HCT116 (cell line): ENCODE measurements at regions not wholly inside any gene's neighbourhood (a gene's known extent, or its start where the extent isn't known, plus 50 kb on each side); places are given as distances from the start of the nearest gene placed in this dataset.

ENCODE experiments used
- ATAC-seq: fragments of 200-7000 bp; cut with Tn5 transposase; 2 replicates; pipeline ENCODE4 v1.9.1; 2020; ENCODE audit warnings: mild to moderate bottlenecking, moderate library complexity
- BruUV-seq: library from RNA; stranded (reverse); fragments of 400-500 nt; replicated peaks from 2 replicates; lab custom pipeline; 2021; lab: Mats Ljungman, UMichigan
- CTCF ChIA-PET: fragments of 300-600 bp; sonication (Branson Sonifier 250); formaldehyde crosslinking; loops from one replicate; lab custom pipeline; 2021; ENCODE audit warnings: antibody characterized with exemption; lab: Charles Lee
- POLR2A ChIA-PET: fragments of 300-600, 350-600 bp; sonication (Branson Sonifier 250); formaldehyde crosslinking; loops from one replicate; lab custom pipeline; 2021; ENCODE audit warnings: antibody characterized with exemption; lab: Charles Lee
- RAD21 ChIA-PET, 2 experiments: fragments of 300-600 bp; sonication (Branson Sonifier 250); formaldehyde crosslinking; loops; one replicate each; lab custom pipeline; 2023; ENCODE audit warnings: low total read pairs in 2 of 2; ENCODE audit not compliant: uncharacterized antibody in 2 of 2, unreplicated experiment in 2 of 2, low non-redundant PET in 1 of 2; lab: Charles Lee
- DNase-seq: peaks from one replicate; pipeline ENCODE4 v3.0.0-alpha.2; 2010; ENCODE audit warnings: low read depth, low spot score
- H2AFZ ChIP-seq: fragments of 200-600 bp; shearing (Covaris generic), sonication (generic); 2 replicates; pipeline ENCODE4 v1.6.1; 2017; ENCODE audit warnings: low read depth, mixed run types, mixed read lengths, antibody characterized with exemption, low read length; ENCODE audit not compliant: poor library complexity, severe bottlenecking
- H3K27ac ChIP-seq: 2 replicates; pipeline ENCODE4 v1.5.1; 2012; ENCODE audit warnings: low read depth, low read length
- H3K27me3 ChIP-seq: fragments of 200-600 bp; sonication (generic); 2 replicates; pipeline ENCODE4 v1.6.1; 2016; ENCODE audit warnings: mixed run types, low read length, mixed read lengths; ENCODE audit not compliant: insufficient read depth
- H3K36me3 ChIP-seq, 2 experiments: fragments of 200-500 bp in 1 of 2; fragments of 200-600 bp in 1 of 2; sonication (Bioruptor generic) in 1 of 2; sonication (generic) in 1 of 2; 2 replicates each; pipeline versions ENCODE4 v1.5.1 to v1.6.1; 2014 to 2016; ENCODE audit warnings: low read length in 2 of 2, inconsistent platforms in 1 of 2, mixed read lengths in 1 of 2, mixed run types in 1 of 2; ENCODE audit not compliant: insufficient read depth in 2 of 2, control insufficient read depth in 1 of 2
- H3K4me1 ChIP-seq, 2 experiments: fragments of 200-600 bp in 1 of 2; sonication (generic) in 1 of 2; 2 replicates each; pipeline versions ENCODE4 v1.5.1 to v1.6.1; 2012 to 2017; ENCODE audit warnings: low read length in 2 of 2, inconsistent platforms in 1 of 2, mild to moderate bottlenecking in 1 of 2, mixed read lengths in 1 of 2, mixed run types in 1 of 2, moderate library complexity in 1 of 2; ENCODE audit not compliant: insufficient read depth in 2 of 2, control insufficient read depth in 1 of 2
- H3K4me2 ChIP-seq: fragments of 200-600 bp; sonication (generic); 2 replicates; pipeline ENCODE4 v1.6.1; 2017; ENCODE audit warnings: mixed run types, low read length, mixed read lengths
- H3K4me3 ChIP-seq, 2 experiments: fragments of 200-600 bp in 1 of 2; sonication (generic) in 1 of 2; replicated peaks in 1 of 2; 2 replicates each; pipeline ENCODE4 v1.5.1; 2011 to 2016; ENCODE audit warnings: low read length in 2 of 2, control low read depth in 1 of 2, low read depth in 1 of 2, mild to moderate bottlenecking in 1 of 2, mixed read lengths in 1 of 2, mixed run types in 1 of 2
- H3K79me2 ChIP-seq: fragments of 200-600 bp; sonication (generic); 2 replicates; pipeline ENCODE4 v1.6.1; 2017; ENCODE audit warnings: mild to moderate bottlenecking, mixed run types, low read length, moderate library complexity, mixed read lengths; ENCODE audit not compliant: insufficient read depth
- H3K9ac ChIP-seq: fragments of 200-600 bp; sonication (generic); 2 replicates; pipeline ENCODE4 v1.6.1; 2016; ENCODE audit warnings: low read length, mixed read lengths
- H3K9me2 ChIP-seq: fragments of 200-600 bp; sonication (generic), shearing (Covaris generic); 2 replicates; pipeline ENCODE4 v1.6.1; 2017; ENCODE audit warnings: mixed run types, mild to moderate bottlenecking, moderate library complexity; ENCODE audit not compliant: insufficient read depth
- H3K9me3 ChIP-seq, 2 experiments: fragments of 200-500 bp in 1 of 2; fragments of 200-600 bp in 1 of 2; sonication (Bioruptor generic) in 1 of 2; sonication (generic) in 1 of 2; 2 replicates each; pipeline ENCODE4 v1.6.1; 2014 to 2017; ENCODE audit warnings: low read length in 2 of 2, mixed read lengths in 2 of 2, inconsistent platforms in 1 of 2, low read depth in 1 of 2, mild to moderate bottlenecking in 1 of 2, mixed run types in 1 of 2, moderate library complexity in 1 of 2; ENCODE audit not compliant: control insufficient read depth in 1 of 2, insufficient read depth in 1 of 2
- H4K20me1 ChIP-seq: fragments of 200-600 bp; sonication (generic), shearing (Covaris generic); 2 replicates; pipeline ENCODE4 v1.6.1; 2017; ENCODE audit warnings: mixed run types, mild to moderate bottlenecking, moderate library complexity; ENCODE audit not compliant: insufficient read depth
- SRF ChIP-seq: IDR thresholded peaks from 2 replicates; pipeline ENCODE4 v1.6.1; 2012; ENCODE audit warnings: low read depth
- TCF7L2 ChIP-seq: IDR thresholded peaks from 2 replicates; pipeline ENCODE4 v1.7.0; 2011; ENCODE audit warnings: borderline replicate concordance, inconsistent platforms; ENCODE audit not compliant: insufficient read depth, insufficient read length; ENCODE audit errors: extremely low read depth
- intact Hi-C: fragments of 100-400 bp; cut with micrococcal nuclease; formaldehyde crosslinking; loops from 2 replicates; pipeline ENCODE4 v1.10.0; 2022
- TF ChIP-seq, protein P1 (sequence below): IDR thresholded peaks from 2 replicates; pipeline ENCODE4 v1.6.1; 2012; ENCODE audit warnings: low read depth
- TF ChIP-seq, protein P2 (sequence below): IDR thresholded peaks from 2 replicates; pipeline ENCODE4 v1.6.1; 2012
- TF ChIP-seq, protein P3 (sequence below), 3 experiments: fragments of 200-600 bp in 1 of 3; sonication (generic) in 1 of 3; IDR thresholded peaks in 2 of 3; conservative IDR thresholded peaks in 1 of 3; 2 replicates each; pipeline ENCODE4 v1.5.1; 2012 to 2017; ENCODE audit warnings: low read depth in 2 of 3, low read length in 2 of 3, antibody characterized with exemption in 1 of 3, borderline replicate concordance in 1 of 3, control low read depth in 1 of 3, mild to moderate bottlenecking in 1 of 3, mixed read lengths in 1 of 3, mixed run types in 1 of 3, moderate library complexity in 1 of 3; ENCODE audit not compliant: insufficient read depth in 1 of 3

DNA sequence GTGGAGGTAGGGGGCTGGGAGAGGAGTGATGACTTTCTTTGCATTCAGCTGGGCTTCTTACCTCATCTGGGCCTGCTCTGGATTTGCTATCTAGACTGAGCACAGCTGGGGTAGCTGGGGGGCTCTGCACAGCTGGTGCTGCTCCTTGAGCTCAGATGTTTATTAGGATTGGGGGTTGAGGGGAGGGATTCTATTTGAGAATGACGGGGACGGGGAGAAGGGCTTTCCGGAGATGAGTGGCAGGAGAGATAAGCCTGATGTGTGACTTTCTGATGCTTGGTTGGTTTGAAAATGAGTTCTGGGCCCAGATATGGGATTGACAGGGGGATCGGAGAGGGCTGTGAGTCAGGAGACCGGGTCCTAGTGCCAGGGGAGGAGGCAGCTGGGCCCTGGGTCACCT lies 146.1 kb upstream of the CSF3R start:
- Histone ChIP-seq H3K27ac (no peak overlapping the region), H2AFZ (no peak overlapping the region), H3K4me1 (no peaks in the 10 kb centered on the region), H3K9me3 (no peaks in the 10 kb centered on the region), H3K9me2 (no peaks in the 10 kb centered on the region), H3K79me2 (no peaks in the 10 kb centered on the region), H3K4me2 (no peak overlapping the region), H4K20me1 (no peaks in the 10 kb centered on the region), H3K9ac (no peak overlapping the region), H3K36me3 (no peaks in the 10 kb centered on the region), H3K27me3 (peaks cover 13% of the 10 kb centered on the region), H3K4me3 (no peak overlapping the region)
- ATAC-seq (no peak), DNase-seq (no peak)
- no TSS peak for BruUV-seq
- ChIA-PET CTCF (no interaction called here), POLR2A (no interaction called here), RAD21 (interaction anchor here in 1 of 2 experiments (0.7 kb wide), 1 partner anchor 696 kb away, joined by 3 read pairs; no protein-coding TSS in a partner anchor)
- TF ChIP-seq, protein P1, sequence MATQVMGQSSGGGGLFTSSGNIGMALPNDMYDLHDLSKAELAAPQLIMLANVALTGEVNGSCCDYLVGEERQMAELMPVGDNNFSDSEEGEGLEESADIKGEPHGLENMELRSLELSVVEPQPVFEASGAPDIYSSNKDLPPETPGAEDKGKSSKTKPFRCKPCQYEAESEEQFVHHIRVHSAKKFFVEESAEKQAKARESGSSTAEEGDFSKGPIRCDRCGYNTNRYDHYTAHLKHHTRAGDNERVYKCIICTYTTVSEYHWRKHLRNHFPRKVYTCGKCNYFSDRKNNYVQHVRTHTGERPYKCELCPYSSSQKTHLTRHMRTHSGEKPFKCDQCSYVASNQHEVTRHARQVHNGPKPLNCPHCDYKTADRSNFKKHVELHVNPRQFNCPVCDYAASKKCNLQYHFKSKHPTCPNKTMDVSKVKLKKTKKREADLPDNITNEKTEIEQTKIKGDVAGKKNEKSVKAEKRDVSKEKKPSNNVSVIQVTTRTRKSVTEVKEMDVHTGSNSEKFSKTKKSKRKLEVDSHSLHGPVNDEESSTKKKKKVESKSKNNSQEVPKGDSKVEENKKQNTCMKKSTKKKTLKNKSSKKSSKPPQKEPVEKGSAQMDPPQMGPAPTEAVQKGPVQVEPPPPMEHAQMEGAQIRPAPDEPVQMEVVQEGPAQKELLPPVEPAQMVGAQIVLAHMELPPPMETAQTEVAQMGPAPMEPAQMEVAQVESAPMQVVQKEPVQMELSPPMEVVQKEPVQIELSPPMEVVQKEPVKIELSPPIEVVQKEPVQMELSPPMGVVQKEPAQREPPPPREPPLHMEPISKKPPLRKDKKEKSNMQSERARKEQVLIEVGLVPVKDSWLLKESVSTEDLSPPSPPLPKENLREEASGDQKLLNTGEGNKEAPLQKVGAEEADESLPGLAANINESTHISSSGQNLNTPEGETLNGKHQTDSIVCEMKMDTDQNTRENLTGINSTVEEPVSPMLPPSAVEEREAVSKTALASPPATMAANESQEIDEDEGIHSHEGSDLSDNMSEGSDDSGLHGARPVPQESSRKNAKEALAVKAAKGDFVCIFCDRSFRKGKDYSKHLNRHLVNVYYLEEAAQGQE, result no peak
- TF ChIP-seq, protein P2, sequence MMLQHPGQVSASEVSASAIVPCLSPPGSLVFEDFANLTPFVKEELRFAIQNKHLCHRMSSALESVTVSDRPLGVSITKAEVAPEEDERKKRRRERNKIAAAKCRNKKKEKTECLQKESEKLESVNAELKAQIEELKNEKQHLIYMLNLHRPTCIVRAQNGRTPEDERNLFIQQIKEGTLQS, result no peak
- TF ChIP-seq, protein P3, sequence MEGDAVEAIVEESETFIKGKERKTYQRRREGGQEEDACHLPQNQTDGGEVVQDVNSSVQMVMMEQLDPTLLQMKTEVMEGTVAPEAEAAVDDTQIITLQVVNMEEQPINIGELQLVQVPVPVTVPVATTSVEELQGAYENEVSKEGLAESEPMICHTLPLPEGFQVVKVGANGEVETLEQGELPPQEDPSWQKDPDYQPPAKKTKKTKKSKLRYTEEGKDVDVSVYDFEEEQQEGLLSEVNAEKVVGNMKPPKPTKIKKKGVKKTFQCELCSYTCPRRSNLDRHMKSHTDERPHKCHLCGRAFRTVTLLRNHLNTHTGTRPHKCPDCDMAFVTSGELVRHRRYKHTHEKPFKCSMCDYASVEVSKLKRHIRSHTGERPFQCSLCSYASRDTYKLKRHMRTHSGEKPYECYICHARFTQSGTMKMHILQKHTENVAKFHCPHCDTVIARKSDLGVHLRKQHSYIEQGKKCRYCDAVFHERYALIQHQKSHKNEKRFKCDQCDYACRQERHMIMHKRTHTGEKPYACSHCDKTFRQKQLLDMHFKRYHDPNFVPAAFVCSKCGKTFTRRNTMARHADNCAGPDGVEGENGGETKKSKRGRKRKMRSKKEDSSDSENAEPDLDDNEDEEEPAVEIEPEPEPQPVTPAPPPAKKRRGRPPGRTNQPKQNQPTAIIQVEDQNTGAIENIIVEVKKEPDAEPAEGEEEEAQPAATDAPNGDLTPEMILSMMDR (IDR thresholded peaks at IDR 0.05 in 2 of 3, conservative IDR thresholded peaks at IDR 0.05 in 1 of 3; ENCODE audit: borderline replicate concordance in 1 of 3, insufficient read depth in 1 of 3, low read depth in 2 of 3, low read length in 2 of 3), result no peak
- no peak for TF ChIP-seq SRF
- TF ChIP-seq TCF7L2, result no peak
- intact Hi-C loops, result no loop called here
